Activated CD8-positive, alpha-beta memory T cell treated with anti-CD3 and anti-CD28 coated beads, Interleukin-2, amount 10 ng/mL, durations not matched to agents 7 days and 5 days (primary cell): ENCODE measurements at regions not wholly inside any gene's neighbourhood (a gene's known extent, or its start where the extent isn't known, plus 50 kb on each side); places are given as distances from the start of the nearest gene placed in this dataset.
A peak's percentile ranks its signal among the peaks of the same experiment; 100 is the strongest.
"Not testable (repeated sequence)": the region's sequence is repeated elsewhere in the genome, so short reads cannot be mapped to it uniquely, and the experiment has no call there.

ENCODE experiments used
- ATAC-seq: fragments of 150-1000 bp; cut with Tn5 transposase; one replicate; pipeline ENCODE4 v1.10.0; 2021; ENCODE audit warnings: moderate library complexity
- CTCF ChIA-PET: fragments of 350-600 bp; sonication (Branson Sonifier 250); formaldehyde crosslinking; loops from one replicate; lab custom pipeline; 2021; ENCODE audit warnings: antibody characterized with exemption; lab: Charles Lee
- DNase-seq: peaks from one replicate; pipeline ENCODE4 v3.0.0-alpha.2; 2020
- H3K27ac Mint-ChIP-seq: one replicate; pipeline ENCODE4 v1.8.0; 2021; ENCODE audit warnings: mild to moderate bottlenecking, mixed read lengths
- H3K27me3 Mint-ChIP-seq: one replicate; pipeline ENCODE4 v1.8.0; 2021; ENCODE audit warnings: mixed read lengths
- H3K36me3 Mint-ChIP-seq: one replicate; pipeline ENCODE4 v1.8.0; 2021; ENCODE audit warnings: mild to moderate bottlenecking, mixed read lengths
- H3K4me1 Mint-ChIP-seq: one replicate; pipeline ENCODE4 v1.8.0; 2021; ENCODE audit warnings: mixed read lengths
- H3K4me3 Mint-ChIP-seq: one replicate; pipeline ENCODE4 v1.8.0; 2021; ENCODE audit warnings: mild to moderate bottlenecking, moderate library complexity, mixed read lengths
- H3K9me3 Mint-ChIP-seq: one replicate; pipeline ENCODE4 v1.8.0; 2022; ENCODE audit warnings: low read depth, mixed read lengths

DNA sequence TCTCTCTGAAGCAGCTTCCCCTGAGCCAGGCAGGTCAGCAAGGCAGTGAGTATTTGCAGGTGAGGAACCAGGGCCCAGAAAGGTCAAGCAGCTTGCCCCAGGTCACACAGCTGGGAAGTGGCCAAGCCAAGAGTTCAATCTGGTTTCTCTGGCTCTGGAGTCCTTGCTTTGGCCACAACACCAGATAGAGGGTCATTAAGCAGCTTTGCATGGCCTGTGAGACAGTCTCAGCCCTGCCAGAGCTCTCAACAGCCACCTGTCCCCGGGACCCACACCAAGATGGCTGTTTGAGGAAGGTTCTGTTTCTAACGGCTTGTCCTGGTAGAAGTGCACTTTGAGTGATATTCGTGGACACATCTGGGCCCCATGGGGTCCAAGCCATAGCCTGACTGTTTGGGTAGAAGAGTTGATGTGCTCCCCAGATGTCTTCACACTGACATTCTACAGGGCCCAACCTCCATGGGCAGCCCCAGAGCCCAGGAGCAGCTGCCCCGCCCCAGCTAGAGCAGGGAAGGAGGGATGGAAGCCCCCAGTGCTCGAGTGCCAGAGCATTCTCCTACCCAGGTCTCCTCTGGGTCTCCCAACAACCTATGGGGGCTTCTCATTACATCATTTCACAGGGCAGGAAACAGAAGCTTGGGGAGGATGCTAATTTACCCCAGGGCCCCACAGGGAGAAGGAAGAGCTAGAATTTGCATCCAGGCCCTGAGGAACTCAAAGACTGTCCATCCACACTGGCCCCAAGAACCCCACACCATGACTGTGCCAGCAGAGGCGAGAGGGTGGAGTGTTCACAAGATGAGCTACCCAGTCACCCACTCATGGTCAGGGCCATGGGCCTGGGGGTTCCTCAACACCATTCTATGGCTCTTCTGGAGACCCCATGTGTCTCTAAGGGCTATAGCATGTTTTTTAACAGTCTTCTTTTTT lies 107.3 kb upstream of the CDH5 start:
- no peaks in the 10 kb centered on the region for H3K36me3 Mint-ChIP-seq
- peaks cover 5% of the 10 kb centered on the region for H3K27me3 Mint-ChIP-seq
- peak; percentile 36 for DNase-seq
- CTCF ChIA-PET, result interaction anchor here (0.7 kb wide), 1 partner anchor 12 kb away, joined by 4 read pairs; no protein-coding TSS in a partner anchor
- no peaks in the 10 kb centered on the region for H3K4me1 Mint-ChIP-seq
- no peak overlapping the region for H3K27ac Mint-ChIP-seq
- no peak for ATAC-seq
- H3K4me3 Mint-ChIP-seq, result no peak overlapping the region
- no peaks in the 10 kb centered on the region for H3K9me3 Mint-ChIP-seq

DNA sequence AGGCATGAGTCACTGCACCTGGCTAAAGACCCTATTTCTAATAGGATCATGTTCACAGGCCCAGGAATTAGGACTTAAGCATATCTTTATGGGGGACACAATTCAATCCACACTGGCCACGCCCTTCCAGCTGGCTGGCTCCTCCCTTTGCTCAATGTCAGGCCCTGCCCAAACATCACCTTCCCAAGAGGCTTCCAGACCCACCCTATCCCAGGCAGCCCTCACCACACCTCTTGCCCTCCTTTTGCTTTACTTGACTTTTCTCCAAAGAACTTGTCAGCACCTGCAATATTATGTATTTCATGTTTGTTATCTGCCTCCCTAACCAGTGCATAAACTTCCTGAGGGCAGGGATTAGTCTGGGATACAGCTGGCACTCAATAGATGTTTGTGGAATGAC lies 109.6 kb upstream of the CDH5 start:
- H3K27ac Mint-ChIP-seq, result no peak overlapping the region
- CTCF ChIA-PET, result no interaction called here
- H3K36me3 Mint-ChIP-seq, result no peaks in the 10 kb centered on the region
- H3K4me3 Mint-ChIP-seq, result no peak overlapping the region
- ATAC-seq, result no peak
- DNase-seq, result no peak
- peaks cover 8% of the 10 kb centered on the region for H3K27me3 Mint-ChIP-seq
- no peaks in the 10 kb centered on the region for H3K4me1 Mint-ChIP-seq
- no peaks in the 10 kb centered on the region for H3K9me3 Mint-ChIP-seq

DNA sequence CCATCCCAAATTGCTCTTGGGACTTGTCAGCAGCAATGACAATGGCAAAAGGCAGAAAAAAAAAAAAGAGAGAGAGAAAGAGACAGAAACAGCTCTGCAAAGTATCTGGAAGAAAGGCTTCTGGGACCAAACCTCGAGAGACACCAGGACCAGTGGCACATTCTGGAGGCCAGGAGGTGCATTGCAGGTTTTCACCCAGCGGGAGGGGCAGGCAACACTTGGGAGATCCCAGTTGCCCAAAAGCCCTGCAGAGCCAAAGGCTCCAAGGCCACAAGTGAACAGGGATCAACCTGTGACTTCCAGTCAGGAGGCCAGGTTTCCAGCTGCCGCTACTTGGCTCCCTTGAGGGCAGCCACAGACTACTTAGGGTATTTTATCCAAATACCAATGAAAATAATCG lies 110.8 kb upstream of the CDH5 start:
- Mint-ChIP-seq H3K9me3 (no peaks in the 10 kb centered on the region), H3K27ac (no peak overlapping the region), H3K4me1 (no peaks in the 10 kb centered on the region), H3K36me3 (no peaks in the 10 kb centered on the region), H3K27me3 (peaks cover 8% of the 10 kb centered on the region), H3K4me3 (no peak overlapping the region)
- ATAC-seq (no peak), DNase-seq (no peak)
- CTCF ChIA-PET, result interaction anchor here (1.1 kb wide), 1 partner anchor 90 kb away, joined by 3 read pairs; no protein-coding TSS in a partner anchor

DNA sequence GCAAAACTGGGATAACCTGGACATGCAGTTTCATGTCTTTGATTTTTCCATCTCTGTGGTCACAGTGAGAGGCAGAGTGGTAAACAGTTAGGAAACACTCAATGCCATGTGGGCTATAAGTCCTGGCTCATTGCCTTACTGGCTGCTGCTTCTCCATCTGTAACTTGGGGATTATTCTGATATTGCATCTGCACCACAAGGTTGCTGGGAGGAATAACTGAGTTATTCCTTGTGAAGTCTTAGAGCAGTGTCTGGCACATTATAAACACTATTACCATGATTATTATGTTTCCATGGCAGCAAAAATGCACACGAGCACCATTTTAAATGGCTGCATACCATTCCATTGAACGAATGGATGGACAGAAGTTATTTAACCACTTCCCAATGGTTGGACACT lies 111.7 kb upstream of the CDH5 start:
- no peak overlapping the region for H3K27ac Mint-ChIP-seq
- peaks cover 8% of the 10 kb centered on the region for H3K27me3 Mint-ChIP-seq
- H3K36me3 Mint-ChIP-seq, result no peaks in the 10 kb centered on the region
- H3K4me1 Mint-ChIP-seq, result no peaks in the 10 kb centered on the region
- no peaks in the 10 kb centered on the region for H3K9me3 Mint-ChIP-seq
- H3K4me3 Mint-ChIP-seq, result no peak overlapping the region
- CTCF ChIA-PET, result no interaction called here
- DNase-seq (no peak), ATAC-seq (no peak)

DNA sequence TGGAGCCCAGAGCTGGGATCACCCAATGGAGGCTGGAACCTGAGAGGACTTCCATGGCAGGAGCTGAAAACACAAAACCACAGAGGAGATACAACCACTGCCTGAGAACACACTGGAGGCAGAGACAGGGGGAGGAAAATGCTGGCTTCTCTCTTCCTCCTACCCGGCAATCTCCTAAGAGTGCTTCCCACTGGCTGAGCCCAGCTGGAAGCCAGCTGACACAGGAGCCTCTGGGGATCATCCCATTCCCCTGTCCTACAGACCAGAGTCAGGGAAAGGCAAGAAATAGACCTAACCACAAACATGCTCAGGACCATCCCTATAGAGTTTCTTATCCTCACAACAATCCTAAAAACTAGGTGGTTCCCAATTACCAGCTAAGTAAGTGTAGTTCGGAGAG lies 112.4 kb upstream of the CDH5 start:
- no peak overlapping the region for H3K4me3 Mint-ChIP-seq
- CTCF ChIA-PET, result no interaction called here
- no peak for DNase-seq
- H3K9me3 Mint-ChIP-seq, result no peaks in the 10 kb centered on the region
- H3K36me3 Mint-ChIP-seq, result no peaks in the 10 kb centered on the region
- peaks cover 8% of the 10 kb centered on the region for H3K27me3 Mint-ChIP-seq
- no peak overlapping the region for H3K27ac Mint-ChIP-seq
- no peaks in the 10 kb centered on the region for H3K4me1 Mint-ChIP-seq
- no peak for ATAC-seq

DNA sequence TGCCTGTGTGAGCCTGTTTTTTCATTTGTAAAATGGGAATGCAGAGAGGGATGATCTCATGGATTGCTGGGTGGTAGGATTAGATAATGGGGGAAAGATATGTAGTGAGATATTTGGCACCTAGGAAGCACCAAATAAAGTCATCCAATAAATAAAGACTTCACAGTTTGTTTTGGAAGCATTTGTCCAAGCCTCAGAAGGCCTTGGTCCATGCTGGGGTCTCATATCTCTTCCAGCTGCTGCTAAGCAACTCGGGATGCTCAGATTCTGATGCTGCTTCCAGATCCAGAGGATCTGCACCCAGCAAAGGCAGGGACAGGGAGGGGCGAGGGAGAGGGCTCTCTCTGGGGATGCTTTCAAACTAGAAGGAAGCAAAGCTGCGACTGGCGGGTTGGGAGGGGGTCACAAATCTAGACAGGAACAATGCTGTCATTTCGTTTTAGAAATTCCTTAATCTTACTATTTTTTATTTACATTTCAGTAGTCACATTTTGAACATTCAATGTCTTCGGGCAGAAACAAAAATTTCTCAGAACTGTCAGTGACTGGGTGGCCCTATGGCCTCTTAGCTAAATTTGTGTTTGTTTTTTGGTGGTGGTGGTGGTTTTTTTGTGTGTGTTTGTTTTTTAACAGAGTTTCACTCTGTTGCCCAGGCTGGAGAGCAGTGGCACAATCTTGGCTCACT lies 114.9 kb upstream of the CDH5 start:
- CTCF ChIA-PET, result no interaction called here
- Mint-ChIP-seq H3K4me1 (no peaks in the 10 kb centered on the region), H3K27ac (no peak overlapping the region), H3K36me3 (no peaks in the 10 kb centered on the region), H3K4me3 (no peak overlapping the region), H3K27me3 (peaks cover 6% of the 10 kb centered on the region), H3K9me3 (no peaks in the 10 kb centered on the region)
- DNase-seq, result no peak
- ATAC-seq, result no peak

DNA sequence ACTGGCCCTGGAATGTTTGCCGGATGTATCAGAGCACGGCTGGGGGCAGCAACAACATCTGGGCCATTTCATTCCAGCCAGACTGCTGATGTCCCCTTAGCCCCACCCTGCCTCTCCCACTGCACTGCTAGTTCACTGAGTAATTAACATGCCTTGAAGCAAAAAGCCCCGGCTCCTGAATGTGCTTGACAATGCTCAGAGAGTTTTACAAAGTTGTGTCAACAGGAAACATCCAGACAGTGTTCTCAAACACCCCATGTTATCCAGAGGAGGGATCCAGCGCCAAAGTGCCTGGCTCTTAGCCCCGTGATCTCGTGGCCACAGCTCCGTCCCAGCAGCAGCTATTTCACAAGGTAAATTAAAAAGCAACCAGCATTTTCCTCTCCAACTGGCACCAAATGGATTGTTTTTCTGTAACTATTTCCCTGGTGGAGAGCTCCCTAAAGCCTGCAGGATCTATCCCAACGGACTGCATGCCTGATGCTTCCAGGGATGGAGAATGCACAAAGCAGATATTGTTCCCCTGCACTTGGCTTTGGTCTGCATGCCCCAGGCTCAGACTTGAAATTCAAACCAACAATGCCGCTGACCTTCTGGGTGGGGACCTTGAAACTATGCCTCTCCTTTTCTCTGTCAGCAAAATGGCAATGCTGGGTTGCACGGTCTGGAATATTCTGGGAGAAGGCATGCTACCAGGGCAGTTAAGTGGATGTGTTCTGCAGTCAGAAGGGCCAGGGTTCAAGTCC lies 115.6 kb upstream of the CDH5 start:
- H3K36me3 Mint-ChIP-seq, result no peaks in the 10 kb centered on the region
- no peak overlapping the region for H3K4me3 Mint-ChIP-seq
- DNase-seq, result no peak
- H3K27ac Mint-ChIP-seq, result no peak overlapping the region
- H3K4me1 Mint-ChIP-seq, result no peaks in the 10 kb centered on the region
- no peaks in the 10 kb centered on the region for H3K9me3 Mint-ChIP-seq
- peaks cover 3% of the 10 kb centered on the region for H3K27me3 Mint-ChIP-seq
- CTCF ChIA-PET, result no interaction called here
- ATAC-seq, result no peak

DNA sequence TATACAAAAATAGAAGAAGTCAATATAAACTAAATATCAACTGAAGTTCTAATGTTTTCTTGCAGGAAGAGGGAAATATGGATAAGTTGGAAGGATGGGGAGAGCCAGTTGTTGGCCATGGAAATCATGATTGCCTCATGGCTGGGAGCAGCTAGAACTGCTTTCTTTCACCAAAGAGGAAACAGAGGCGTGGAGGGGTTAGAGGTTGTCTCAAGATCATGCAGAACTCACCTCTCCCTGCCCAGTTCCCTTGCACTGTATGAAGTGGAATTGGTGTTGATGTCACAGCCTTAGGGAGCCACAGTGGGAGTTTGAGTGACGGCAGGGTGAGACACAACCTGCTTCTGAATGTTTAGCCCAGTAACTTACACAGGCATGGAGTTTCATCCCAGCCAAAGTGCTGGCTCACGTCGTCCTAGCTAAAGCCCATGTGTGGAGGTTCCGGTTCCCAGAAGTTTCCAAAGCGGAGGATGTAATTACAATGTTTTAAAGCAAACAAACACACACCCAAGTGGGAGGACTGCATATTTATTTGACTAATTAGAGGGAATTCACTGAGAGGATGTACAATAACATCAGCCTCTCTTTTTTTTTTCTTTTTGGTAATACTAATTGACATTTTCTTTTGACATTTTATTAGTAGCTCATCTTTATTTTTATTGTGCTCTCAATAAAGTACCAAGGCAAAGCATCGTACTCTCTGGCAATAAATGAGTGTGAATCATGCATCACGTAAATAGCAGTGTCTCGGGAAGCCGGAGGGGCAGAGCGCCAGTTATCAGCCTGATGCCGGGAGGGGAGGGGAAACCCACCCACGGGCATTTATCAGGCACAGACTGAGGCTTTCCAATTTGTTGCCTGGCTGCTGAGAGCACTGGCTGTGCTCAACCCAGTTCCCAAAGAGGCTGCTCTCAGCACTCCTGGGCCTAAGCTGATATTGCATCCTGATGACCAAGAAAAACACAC lies 118.7 kb upstream of the CDH5 start:
- no peak overlapping the region for H3K27ac Mint-ChIP-seq
- no peaks in the 10 kb centered on the region for H3K4me1 Mint-ChIP-seq

DNA sequence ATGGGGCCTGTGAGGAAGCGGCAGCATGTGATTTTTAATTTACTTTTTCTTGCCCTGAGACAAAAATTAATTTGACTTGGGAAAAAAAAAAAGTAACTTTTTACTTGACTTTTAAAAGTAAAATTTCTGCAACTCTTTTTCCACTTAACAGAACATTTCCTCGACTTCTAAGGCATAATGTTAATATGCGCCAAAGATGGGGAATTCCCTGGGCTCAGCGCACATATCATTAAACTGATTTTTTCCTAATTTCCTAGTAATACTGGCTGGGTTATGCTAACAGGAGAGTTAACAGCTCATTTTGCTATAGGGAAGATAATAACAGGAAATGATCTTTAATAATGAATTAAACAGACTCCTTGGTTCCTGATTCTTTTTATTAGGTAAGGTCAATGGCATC lies 120.6 kb upstream of the CDH5 start:
- Mint-ChIP-seq H3K36me3 (no peaks in the 10 kb centered on the region), H3K4me3 (no peak overlapping the region), H3K9me3 (no peaks in the 10 kb centered on the region), H3K27me3 (no peaks in the 10 kb centered on the region), H3K4me1 (no peaks in the 10 kb centered on the region), H3K27ac (no peak overlapping the region)
- DNase-seq (no peak), ATAC-seq (no peak)
- CTCF ChIA-PET, result no interaction called here

More for the DNA sequence above, 118.7 kb upstream of the CDH5 start:
- CTCF ChIA-PET, result no interaction called here
- ATAC-seq, result no peak
- Mint-ChIP-seq H3K4me3 (no peak overlapping the region), H3K36me3 (no peaks in the 10 kb centered on the region), H3K27me3 (no peaks in the 10 kb centered on the region), H3K9me3 (no peaks in the 10 kb centered on the region)
- DNase-seq, result no peak

DNA sequence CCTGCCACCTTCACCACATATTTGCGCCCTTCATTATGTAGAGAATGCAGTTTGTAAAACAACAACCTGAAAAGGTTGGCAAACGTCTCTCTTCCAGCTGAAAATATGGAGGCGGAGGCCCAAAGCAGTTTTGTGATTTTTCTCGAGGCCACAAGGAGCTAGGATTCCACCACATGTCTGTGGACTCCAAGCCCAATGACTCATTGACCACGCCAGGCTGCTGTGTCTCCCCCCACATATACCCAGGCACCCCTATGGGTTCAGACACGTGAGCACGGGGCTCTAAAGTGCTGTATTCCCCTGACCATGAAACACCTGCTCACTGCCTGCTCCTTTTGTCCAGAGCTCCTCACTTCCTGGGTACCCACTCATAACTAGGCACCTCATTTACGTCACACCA lies 121.4 kb upstream of the CDH5 start:
- CTCF ChIA-PET, result no interaction called here
- Mint-ChIP-seq H3K27me3 (no peaks in the 10 kb centered on the region), H3K27ac (no peak overlapping the region), H3K36me3 (no peaks in the 10 kb centered on the region), H3K9me3 (no peaks in the 10 kb centered on the region), H3K4me3 (no peak overlapping the region), H3K4me1 (no peaks in the 10 kb centered on the region)
- no peak for ATAC-seq
- DNase-seq, result no peak

DNA sequence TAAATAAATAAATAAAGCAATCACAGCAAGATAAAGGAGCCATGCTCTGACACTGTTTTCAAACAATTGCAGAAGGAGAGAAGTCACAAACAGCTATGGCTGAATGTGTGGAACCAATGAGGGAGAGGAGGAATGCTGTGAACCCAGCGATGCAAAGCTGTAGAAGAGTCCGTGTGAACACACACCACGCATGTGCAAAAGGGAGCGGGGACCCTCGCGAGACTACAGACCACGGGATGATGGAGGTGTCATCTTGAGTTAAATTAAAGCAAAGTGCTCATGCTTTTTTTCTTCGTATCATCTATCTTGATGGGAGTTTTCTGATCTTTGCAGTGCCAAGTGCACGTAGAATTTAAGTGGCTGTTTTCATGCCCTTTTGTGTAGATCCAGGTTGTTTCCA lies 123.8 kb upstream of the CDH5 start:
- CTCF ChIA-PET, result interaction anchor here (1.2 kb wide), 1 partner anchor 12 kb away, joined by 3 read pairs; no protein-coding TSS in a partner anchor
- ATAC-seq, result no peak
- Mint-ChIP-seq H3K27me3 (no peaks in the 10 kb centered on the region), H3K9me3 (no peaks in the 10 kb centered on the region), H3K27ac (no peak overlapping the region), H3K4me3 (no peak overlapping the region), H3K36me3 (no peaks in the 10 kb centered on the region), H3K4me1 (no peaks in the 10 kb centered on the region)
- no peak for DNase-seq

DNA sequence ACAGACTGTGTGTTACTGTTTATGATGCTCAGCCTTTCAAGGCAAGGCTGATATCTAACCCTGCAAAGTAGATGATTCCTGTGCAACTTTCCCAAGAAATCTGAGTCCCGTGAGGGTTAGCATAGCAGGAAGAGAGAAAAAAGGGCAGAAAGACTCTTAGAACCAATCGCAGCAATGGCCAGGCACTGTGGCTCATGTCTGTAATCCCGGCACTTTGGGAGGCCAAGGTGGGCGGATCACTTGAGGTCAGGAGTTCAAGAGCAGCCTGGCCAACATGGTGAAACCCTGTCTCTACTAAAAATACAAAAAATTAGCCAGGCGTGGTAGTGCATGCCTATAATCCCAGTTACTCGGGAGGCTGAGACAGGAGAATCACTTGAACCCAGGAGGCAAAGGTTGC lies 124.3 kb upstream of the CDH5 start:
- H3K27ac Mint-ChIP-seq, H3K36me3 Mint-ChIP-seq, ATAC-seq, DNase-seq, H3K9me3 Mint-ChIP-seq, H3K4me3 Mint-ChIP-seq, H3K27me3 Mint-ChIP-seq, H3K4me1 Mint-ChIP-seq: not testable (repeated sequence)
- CTCF ChIA-PET, result interaction anchor here (1.2 kb wide), 1 partner anchor 11 kb away, joined by 3 read pairs; no protein-coding TSS in a partner anchor
